ENCODE measurements at regions not wholly inside any gene's neighbourhood (a gene's known extent, or its start where the extent isn't known, plus 50 kb on each side); places are given as distances from the start of the nearest gene placed in this dataset.

GRCh38 chr5:118778941-118779340, 209.4 kb downstream of the DTWD2 start:
- DNase-seq = no peak

- no peak for DNase-seq
These were observed 211.1 kb downstream of the DTWD2 start for GRCh38 chr5:118777189-118777736.

DNA sequence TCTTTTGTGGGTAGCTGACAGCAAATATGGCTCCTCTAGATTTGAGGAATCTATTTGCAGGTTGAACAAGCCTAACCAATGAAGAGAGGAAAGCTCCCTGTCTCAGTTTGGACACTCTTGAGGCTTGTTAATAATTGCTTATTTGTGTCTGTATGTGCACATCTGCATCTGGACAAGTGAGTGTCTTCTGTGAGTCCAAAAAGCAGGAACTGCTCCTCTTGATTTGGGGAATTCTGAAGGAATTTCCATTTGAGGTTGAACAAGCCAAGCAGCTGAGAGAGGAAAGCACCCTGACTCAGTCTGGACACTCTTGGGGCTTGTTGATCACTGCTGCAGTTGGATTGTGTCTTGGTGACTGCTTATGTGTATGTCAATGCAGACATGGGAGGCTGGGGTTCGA, 211.6 kb downstream of the DTWD2 start:
- no peak for DNase-seq

GRCh38 chr5:118775790-118776499, 212.4 kb downstream of the DTWD2 start:
- DNase-seq = no peak

DNA sequence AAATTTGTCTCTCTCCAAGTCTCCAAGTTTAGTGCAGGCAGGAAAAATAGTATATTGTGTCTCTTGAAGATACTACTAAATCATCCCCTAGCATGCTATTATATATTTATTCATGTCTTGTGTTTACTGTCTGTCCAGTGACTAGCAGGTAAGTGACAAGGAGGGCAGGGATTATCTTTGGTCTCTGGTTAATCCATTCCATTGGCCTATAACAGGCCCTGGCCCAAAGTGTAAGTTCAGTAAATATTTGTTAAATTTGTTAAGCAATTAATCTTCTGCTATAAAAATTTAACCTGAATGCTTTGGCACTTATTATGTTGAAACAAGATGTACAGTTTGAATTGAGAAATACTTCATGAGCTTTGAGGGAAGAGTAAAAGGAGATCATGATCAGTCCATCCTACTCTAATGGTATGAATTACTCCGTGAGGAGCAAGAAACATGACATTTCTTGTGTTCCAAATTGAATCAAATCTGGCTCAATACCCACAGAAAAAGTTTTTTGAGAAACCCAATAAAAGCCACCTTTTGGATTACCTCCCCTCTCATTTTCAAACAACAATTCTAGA, 219.7 kb downstream of the DTWD2 start:
- no peak for DNase-seq

- DNase-seq = no peak
These were observed 226.1 kb downstream of the DTWD2 start for GRCh38 chr5:118762291-118762690.

GRCh38 chr5:118761814-118762213, 226.5 kb downstream of the DTWD2 start:
- no peak for DNase-seq

DNA sequence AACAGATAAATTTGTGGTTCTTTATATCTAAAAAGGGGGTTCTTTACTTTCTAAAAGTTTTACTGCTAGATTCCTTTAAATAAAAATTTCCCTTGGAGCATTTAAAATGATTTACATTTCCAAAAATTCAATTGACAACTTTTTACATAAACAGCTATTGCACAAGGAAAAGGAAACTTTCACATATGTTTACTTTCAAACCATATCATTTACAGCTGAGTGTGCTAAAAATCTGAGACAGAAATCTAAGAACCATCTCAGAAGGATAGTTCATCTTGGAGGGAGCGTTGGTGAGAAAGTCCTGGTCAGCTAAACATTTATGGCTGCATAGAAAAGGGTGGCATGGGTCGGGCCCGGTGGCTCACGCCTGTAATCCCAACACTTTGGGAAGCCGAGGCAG, 235.4 kb downstream of the DTWD2 start:
- no peak for DNase-seq

DNA sequence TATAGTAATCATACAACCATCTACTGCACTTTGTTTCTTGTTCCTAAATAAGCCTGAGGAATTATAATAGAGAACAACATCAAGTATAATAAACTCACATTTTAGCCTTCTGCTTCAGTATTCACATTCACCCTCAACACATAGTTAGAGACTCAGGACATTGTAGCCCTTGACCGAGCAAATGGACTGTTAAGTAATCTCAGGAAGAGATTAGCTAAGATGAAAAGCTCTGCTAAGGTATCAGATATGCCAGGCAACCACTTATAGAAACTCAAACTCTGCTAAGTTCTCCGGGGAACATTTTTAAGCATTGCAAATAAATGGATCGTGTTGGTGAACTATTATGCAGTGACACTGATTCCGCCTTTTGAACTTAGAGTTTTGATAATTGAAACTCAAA, 252.0 kb downstream of the DTWD2 start:
- DNase-seq = no peak

DNA sequence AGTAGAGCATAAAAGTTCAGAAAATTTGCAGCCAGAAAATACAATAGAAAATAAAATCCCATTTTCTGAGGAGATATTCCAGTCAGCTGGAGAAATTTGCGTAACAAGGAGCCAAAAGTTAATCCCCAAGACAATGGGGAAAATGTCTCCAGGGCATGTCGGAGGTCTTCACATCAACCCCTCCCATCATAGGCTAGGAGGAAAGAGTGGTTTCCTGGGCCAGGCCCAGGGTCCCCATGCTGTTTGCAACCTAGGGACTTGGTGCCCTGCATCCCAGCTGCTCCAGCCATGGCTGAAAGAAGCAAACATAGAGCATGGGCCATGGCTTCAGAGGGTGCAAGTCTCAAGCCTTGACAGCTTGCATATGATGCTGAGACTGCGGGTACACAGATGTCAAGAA, 255.0 kb downstream of the DTWD2 start:
- no peak for DNase-seq

DNA sequence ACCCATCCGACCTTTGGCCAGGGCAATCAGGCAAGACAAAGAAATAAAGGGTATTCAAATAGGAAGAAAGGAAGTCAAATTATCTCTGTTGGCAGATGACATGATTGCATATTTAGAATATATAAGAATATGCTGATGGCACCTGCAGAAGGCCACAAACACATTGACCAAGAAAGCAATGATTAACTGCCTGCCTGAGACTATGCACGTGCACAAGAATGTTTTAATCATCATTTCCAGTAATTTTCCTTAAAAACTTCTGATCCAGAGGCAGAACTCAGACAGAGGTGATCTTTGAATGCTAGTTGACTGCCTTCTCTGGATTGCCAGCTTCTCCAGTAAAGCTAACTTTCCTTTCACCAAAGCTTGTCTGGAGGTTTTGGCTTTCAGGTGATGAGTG, 260.2 kb downstream of the DTWD2 start:
- no peak for DNase-seq

DNA sequence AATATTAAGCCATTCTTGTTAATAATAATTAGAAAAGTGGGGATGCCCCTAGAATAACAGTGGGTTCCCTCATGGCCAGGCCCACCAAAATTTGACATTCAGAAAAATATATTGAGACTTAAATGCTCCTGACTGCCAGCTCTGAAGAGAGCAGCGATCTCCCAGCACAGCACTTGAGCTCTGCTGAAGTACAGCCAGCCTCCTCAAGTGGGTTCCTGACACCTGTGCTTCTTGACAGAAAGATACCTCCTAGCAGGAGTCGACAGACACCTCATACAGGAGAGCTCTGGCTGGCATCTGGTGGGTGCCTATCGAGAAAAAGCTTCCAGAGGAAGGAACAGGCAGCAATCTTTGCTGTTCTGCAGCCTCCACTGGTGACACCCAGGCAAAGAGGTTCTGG, 261.5 kb downstream of the DTWD2 start:
- DNase-seq = no peak

DNA sequence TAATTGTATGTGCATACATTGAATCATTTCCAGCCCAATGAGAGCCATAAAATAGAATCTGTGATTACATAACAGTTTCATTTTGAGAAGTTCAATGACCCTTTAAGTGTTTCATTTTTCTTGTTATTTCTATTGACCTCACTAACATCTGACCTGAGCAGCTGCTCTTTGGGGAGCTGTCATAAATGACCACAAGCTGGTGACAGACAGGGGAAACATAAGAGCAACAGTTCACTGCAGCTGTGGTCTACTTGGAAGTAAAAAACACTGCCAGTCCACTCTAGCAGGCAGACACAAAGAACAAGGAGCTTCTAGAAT, 265.4 kb downstream of the DTWD2 start:
- DNase-seq = no peak

DNA sequence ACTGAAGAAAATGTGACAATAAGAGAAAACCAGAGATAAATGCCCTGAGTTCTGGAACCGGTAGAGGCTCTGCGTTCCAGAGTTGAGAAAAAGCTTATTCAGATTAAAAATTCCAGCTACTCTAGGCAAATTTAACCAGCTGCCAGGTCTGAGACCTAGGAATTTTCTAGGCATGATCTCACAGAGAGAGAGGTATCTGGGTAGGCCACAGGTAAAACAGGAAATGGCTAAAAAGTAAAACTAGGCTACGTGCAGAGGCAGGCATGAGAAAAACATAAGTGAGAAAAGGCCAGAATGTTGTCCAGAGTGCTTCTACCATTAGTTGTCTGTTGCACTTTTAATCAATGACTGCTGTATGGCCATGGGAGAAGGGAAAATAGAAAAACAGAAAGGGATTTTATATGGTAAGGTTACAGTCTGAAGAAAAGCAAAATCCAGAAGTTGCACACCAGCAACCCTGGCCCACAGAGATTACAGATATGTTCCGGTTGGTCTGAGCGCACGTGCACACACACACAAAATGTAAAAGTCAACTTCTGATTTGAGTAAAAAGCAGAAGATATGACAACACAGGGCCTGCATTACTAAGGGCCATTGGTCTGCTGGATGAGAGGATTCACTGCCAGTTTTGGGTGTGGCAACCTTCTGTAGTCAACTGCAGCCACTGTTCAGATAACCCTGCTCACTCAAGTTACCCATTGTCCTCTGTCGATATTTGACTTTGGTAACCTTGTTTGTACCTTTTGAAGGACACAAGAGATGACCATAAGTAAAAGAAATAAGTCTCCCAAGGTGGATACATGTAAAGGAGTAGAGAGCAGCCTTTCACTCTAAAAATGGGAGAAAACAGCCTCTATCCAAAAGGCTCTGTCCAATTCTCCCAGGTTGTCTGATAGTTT, 266.0 kb downstream of the DTWD2 start:
- DNase-seq = no peak

DNA sequence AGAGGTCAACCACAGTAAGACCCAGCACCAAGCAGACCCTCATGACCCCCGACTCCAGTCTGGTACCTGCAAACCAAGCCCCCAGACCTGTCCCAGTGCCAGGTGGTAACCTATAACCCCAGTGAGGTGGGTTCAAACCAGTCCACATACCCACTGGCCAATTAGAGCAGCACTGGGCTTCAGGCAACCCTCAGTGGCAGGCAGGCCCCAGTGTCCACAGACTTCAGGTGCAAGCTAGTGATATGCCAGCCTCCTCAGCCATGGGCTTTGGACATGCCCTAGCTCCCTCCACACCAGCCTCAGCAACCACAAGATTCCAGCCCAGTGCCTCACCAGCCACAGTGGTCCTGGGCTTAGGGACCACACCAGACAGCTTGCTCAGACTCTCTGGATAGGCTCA, 276.6 kb downstream of the DTWD2 start:
- no peak for DNase-seq

DNA sequence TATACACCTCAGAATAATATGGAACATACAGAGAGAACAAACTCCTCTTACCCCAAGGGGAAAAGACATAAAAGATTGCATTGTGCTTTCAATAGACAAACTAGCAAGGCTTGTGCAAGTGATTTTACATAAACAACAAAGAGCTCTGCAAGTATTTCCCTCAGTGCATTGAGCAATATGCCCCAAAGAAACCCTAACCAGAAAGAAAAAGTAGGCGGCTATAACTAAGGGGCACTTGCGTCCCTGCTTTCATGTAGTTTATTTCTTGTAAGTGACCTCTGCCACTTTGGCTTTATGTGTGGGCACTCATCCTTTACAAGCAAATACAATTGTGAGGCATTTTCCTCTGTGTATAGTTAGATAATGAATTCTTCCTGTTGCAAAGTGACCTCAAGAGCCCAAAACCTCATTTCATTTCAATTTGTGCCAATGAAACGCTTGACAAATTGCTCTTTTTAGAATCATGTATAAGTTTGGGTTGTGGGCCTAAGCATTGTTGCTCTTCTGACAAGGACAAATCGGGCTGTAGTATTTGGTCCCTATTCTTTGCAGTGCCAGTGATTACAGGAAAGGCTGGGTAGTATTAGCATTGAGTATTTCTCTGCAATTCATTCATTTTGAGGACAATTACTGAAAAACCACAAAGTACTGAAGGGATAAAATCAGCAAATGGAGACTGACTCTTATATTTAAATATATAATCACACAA, 282.2 kb downstream of the DTWD2 start:
- DNase-seq = no peak

DNA sequence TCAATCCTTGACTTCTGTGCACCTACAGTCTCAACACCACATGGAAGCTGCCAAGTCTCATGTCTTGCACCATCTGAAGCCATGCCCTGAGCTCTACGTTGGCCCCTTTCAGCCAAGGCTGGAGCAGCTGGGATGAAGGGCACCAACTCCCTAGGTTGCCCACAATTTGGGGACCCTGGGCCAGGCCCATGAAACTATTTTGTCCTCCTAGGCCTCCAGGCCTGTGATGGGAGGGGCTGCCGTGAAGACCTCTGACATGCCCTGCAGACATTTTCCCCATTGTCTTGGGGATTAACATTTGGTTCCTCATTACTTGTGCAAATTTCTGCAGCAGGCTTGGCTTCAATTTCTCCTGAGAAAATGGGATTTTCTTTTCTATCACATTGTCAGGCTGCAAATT, 285.1 kb downstream of the DTWD2 start:
- no peak for DNase-seq

GRCh38 chr5:118701791-118702190, 286.6 kb downstream of the DTWD2 start:
- DNase-seq = no peak

GRCh38 chr5:118700510-118700909, 287.8 kb downstream of the DTWD2 start:
- no peak for DNase-seq

DNA sequence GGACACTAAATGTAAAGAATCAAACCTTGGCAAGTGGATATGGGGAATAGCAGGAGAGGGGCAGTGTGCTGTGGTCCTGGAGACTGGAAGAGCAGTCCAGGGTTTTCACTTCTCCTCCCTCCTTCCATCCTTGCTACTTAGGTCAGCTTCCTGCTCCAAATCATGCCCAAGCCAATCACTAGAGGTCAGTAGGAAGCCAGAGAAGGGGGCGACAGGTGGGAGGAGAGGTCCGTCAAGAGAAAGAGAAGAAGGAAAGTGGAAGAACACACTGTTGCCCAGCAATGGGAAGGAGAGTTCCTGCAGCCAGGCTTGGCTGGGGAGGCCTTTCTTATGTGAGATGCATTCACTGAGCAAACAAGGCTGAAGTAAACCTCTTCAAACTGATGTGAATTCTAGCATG, 289.6 kb downstream of the DTWD2 start:
- no peak for DNase-seq

GRCh38 chr5:118696076-118696475, 292.3 kb downstream of the DTWD2 start:
- no peak for DNase-seq

DNA sequence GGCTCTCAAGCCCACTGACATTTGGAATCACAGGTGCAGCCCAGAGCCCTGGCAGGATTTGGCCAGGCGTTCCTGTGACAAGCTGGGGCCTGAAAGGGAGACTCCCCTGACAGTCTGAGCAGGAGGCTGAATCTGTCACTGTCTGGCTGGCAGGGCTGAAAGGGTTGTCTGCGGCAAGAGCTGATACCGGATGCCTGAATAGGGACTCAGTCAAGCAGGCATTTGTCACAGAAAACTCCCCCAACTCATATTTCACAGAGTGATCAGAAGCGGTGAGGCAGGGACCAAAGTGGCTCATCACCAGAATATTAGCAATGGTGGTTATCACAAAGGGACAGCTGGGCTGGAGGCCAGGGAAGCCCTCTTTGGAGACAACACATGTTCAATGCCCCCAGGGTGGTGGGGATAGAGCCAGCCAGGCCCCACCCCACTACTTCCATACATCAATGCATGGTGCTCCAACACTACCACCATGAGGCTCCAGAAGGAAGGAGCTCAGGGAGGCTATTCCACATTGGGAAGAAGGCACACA, 295.5 kb downstream of the DTWD2 start:
- peak; percentile 55 for DNase-seq

Data from NCI-H1105 treated with DMSO at 0.1 percent for 48 hours (cell line).